CD14-positive monocyte (primary cell): ENCODE measurements at regions not wholly inside any gene's neighbourhood (a gene's known extent, or its start where the extent isn't known, plus 50 kb on each side); places are given as distances from the start of the nearest gene placed in this dataset.

Experiments used
- DNase-seq, 3 donors: peaks; one replicate each; pipeline ENCODE4 v3.0.0-alpha.2; 2011 to 2022
- H2AFZ ChIP-seq: 2 replicates; pipeline ENCODE4 v1.6.0; 2012; ENCODE audit warnings: mild to moderate bottlenecking, low read depth, low read length, inconsistent platforms; ENCODE audit not compliant: insufficient read depth, poor library complexity, severe bottlenecking
- H3K27ac ChIP-seq, 2 donors: 1 replicate in 1 of 2; 2 replicates in 1 of 2; pipeline ENCODE4 v1.5.1; 2012 to 2013; ENCODE audit warnings: low read length in 2 of 2, control low read depth in 1 of 2, inconsistent platforms in 1 of 2, low read depth in 1 of 2, mild to moderate bottlenecking in 1 of 2
- H3K27me3 ChIP-seq, 2 donors: one replicate each; pipeline versions ENCODE4 v1.6.0 to v1.6.1; 2011 to 2013; ENCODE audit warnings: low read length in 2 of 2; ENCODE audit not compliant: control insufficient read depth in 2 of 2, insufficient read depth in 2 of 2
- H3K36me3 ChIP-seq, 2 donors: replicated peaks in 1 of 2; 1 replicate in 1 of 2; 2 replicates in 1 of 2; pipeline versions ENCODE4 v1.5.1 to v1.6.1; 2012 to 2013; ENCODE audit warnings: low read length in 2 of 2, control low read depth in 1 of 2, inconsistent platforms in 1 of 2, mild to moderate bottlenecking in 1 of 2; ENCODE audit not compliant: insufficient read depth in 2 of 2, control insufficient read depth in 1 of 2
- H3K4me1 ChIP-seq, 2 donors: 1 replicate in 1 of 2; 2 replicates in 1 of 2; pipeline versions ENCODE4 v1.5.1 to v1.6.1; 2012 to 2013; ENCODE audit warnings: low read length in 2 of 2, control low read depth in 1 of 2, inconsistent platforms in 1 of 2, mild to moderate bottlenecking in 1 of 2, moderate library complexity in 1 of 2; ENCODE audit not compliant: insufficient read depth in 2 of 2, control insufficient read depth in 1 of 2
- H3K4me2 ChIP-seq: replicated peaks from 2 replicates; pipeline ENCODE3; 2012; ENCODE audit warnings: low read length, moderate library complexity, mild to moderate bottlenecking; ENCODE audit not compliant: poor library complexity, severe bottlenecking; ENCODE audit errors: extremely low read depth
- H3K4me3 ChIP-seq, 3 experiments: fragments of 200-600 bp in 1 of 3; sonication (generic) in 1 of 3; replicated peaks in 1 of 3; 1 replicate in 2 of 3; 2 replicates in 1 of 3; pipeline ENCODE4 v1.5.1; 2011 to 2013; ENCODE audit warnings: low read length in 3 of 3, mild to moderate bottlenecking in 3 of 3, control low read depth in 2 of 3, low read depth in 2 of 3, inconsistent platforms in 1 of 3, moderate library complexity in 1 of 3
- H3K79me2 ChIP-seq: 2 replicates; pipeline ENCODE4 v1.6.0; 2012; ENCODE audit warnings: mild to moderate bottlenecking, control low read depth, inconsistent platforms, low read length, moderate library complexity; ENCODE audit not compliant: insufficient read depth
- H3K9ac ChIP-seq: 2 replicates; pipeline ENCODE4 v1.6.0; 2017; ENCODE audit warnings: low read length, mild to moderate bottlenecking; ENCODE audit not compliant: insufficient read depth, poor library complexity, severe bottlenecking
- H3K9me3 ChIP-seq, 2 donors: replicated peaks in 1 of 2; 1 replicate in 1 of 2; 2 replicates in 1 of 2; pipeline versions ENCODE4 v1.5.1 to v1.6.1; 2012 to 2013; ENCODE audit warnings: low read length in 2 of 2, control low read depth in 1 of 2; ENCODE audit not compliant: control insufficient read depth in 1 of 2, insufficient read depth in 1 of 2
- H4K20me1 ChIP-seq: 2 replicates; pipeline ENCODE4 v1.6.0; 2012; ENCODE audit warnings: mild to moderate bottlenecking, low read length, control low read depth, moderate library complexity; ENCODE audit not compliant: insufficient read depth
- H3K27ac Mint-ChIP-seq, 7 donors: one replicate each; pipeline ENCODE4 v1.8.0; 2020; ENCODE audit warnings: mild to moderate bottlenecking in 7 of 7, mixed read lengths in 7 of 7, moderate library complexity in 6 of 7, inconsistent platforms in 2 of 7
- H3K27me3 Mint-ChIP-seq, 3 donors: one replicate each; pipeline ENCODE4 v1.8.0; 2021 to 2022; ENCODE audit warnings: low read depth in 3 of 3, mild to moderate bottlenecking in 3 of 3, mixed read lengths in 3 of 3, moderate library complexity in 3 of 3, inconsistent platforms in 1 of 3
- H3K36me3 Mint-ChIP-seq, 2 donors: one replicate each; pipeline ENCODE4 v1.8.0; 2020; ENCODE audit warnings: mixed read lengths in 2 of 2, inconsistent platforms in 1 of 2, mild to moderate bottlenecking in 1 of 2
- H3K4me1 Mint-ChIP-seq: one replicate; pipeline ENCODE4 v1.8.0; 2020; ENCODE audit warnings: mild to moderate bottlenecking, mixed read lengths
- H3K4me3 Mint-ChIP-seq, 2 donors: one replicate each; pipeline ENCODE4 v1.8.0; 2020; ENCODE audit warnings: mild to moderate bottlenecking in 2 of 2, mixed read lengths in 2 of 2, moderate library complexity in 1 of 2
- H3K9me3 Mint-ChIP-seq, 7 donors: one replicate each; pipeline ENCODE4 v1.8.0; 2020 to 2022; ENCODE audit warnings: mixed read lengths in 7 of 7, mild to moderate bottlenecking in 6 of 7, moderate library complexity in 6 of 7, inconsistent platforms in 2 of 7
- WGBS: methylation state at CpG from one replicate; pipeline ENCODE4 v1.1.5; 2013; ENCODE audit warnings: missing lambda C conversion rate; ENCODE audit not compliant: insufficient coverage; 5-methylcytosine and 5-hydroxymethylcytosine counted together
- intact Hi-C, 2 donors: fragments of 100-400 bp; cut with micrococcal nuclease; formaldehyde crosslinking; loops; one replicate each; pipeline versions ENCODE4 v1.15.0 to v1.15.1; 2023
- TF ChIP-seq, protein P1 (sequence below): fragments of 200-600 bp; IDR thresholded peaks from one replicate; pipeline ENCODE4 v1.8.0; 2022; ENCODE audit warnings: antibody characterized with exemption, mild to moderate bottlenecking

DNA sequence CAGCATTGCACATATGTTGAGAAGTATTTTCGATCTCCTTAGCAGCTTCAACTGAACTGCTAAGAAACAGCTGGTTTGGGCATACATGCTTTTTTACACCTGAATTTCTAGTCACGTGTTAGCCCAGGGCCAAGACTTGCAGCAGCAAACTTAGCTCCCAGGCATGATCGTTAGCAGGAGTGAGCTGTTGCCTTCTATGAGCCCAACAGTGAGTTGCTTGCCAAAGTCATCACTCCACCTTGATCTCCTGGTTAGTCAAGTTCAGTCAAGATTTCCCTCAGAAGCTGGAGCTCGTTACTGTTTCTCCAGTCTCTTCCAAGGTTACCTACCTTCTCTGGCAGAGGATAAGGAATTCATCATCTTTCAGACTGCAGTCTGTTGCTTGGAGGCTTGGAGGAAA lies 100.4 kb upstream of the SEMA6D start:
- Histone ChIP-seq H4K20me1 (no peaks in the 10 kb centered on the region), H3K4me1 (no peaks in the 10 kb centered on the region), H3K27me3 (no peaks in the 10 kb centered on the region), H3K4me2 (no peak overlapping the region), H2AFZ (no peak overlapping the region), H3K4me3 (no peak overlapping the region), H3K9ac (no peak overlapping the region), H3K9me3 (no peaks in the 10 kb centered on the region), H3K27ac (no peak overlapping the region), H3K36me3 (no peaks in the 10 kb centered on the region), H3K79me2 (no peaks in the 10 kb centered on the region)
- Mint-ChIP-seq H3K36me3 (no peaks in the 10 kb centered on the region), H3K27me3 (peaks cover 0 to 2% (median 1%) of the 10 kb centered on the region in 3 donors), H3K27ac (no peak overlapping the region), H3K9me3 (no peaks in the 10 kb centered on the region), H3K4me3 (no peak overlapping the region), H3K4me1 (no peaks in the 10 kb centered on the region)
- 89% methylated on average over 3 of the region's 4 CpGs for WGBS
- TF ChIP-seq, protein P1, sequence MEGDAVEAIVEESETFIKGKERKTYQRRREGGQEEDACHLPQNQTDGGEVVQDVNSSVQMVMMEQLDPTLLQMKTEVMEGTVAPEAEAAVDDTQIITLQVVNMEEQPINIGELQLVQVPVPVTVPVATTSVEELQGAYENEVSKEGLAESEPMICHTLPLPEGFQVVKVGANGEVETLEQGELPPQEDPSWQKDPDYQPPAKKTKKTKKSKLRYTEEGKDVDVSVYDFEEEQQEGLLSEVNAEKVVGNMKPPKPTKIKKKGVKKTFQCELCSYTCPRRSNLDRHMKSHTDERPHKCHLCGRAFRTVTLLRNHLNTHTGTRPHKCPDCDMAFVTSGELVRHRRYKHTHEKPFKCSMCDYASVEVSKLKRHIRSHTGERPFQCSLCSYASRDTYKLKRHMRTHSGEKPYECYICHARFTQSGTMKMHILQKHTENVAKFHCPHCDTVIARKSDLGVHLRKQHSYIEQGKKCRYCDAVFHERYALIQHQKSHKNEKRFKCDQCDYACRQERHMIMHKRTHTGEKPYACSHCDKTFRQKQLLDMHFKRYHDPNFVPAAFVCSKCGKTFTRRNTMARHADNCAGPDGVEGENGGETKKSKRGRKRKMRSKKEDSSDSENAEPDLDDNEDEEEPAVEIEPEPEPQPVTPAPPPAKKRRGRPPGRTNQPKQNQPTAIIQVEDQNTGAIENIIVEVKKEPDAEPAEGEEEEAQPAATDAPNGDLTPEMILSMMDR = no peak
- DNase-seq = no peak
- intact Hi-C loops = no loop called here

DNA sequence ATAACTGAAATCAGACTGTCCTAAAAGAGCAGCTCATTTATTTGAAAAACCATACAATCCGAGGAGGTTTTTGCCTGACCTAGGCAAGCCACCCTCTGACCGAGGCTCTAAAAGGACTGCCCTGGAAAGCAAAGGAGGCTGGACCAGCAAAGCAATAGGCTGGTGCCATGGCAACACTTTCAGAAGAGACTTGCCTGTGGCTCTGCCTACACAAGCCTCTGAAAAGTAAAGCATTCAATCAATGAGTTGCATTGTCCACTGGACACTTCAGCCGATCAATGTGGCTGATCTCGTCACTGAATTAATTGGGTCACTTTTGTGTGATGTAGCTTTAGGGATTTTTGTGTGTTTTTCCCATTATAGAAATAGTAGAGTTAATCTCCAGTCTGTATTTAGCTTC lies 99.1 kb upstream of the SEMA6D start:
- TF ChIP-seq, protein P1 = no peak
- Histone ChIP-seq H3K36me3 (no peaks in the 10 kb centered on the region), H2AFZ (no peak overlapping the region), H3K9ac (no peak overlapping the region), H3K27ac (no peak overlapping the region), H3K4me3 (no peak overlapping the region), H3K27me3 (no peaks in the 10 kb centered on the region), H3K4me1 (no peaks in the 10 kb centered on the region), H4K20me1 (no peaks in the 10 kb centered on the region), H3K4me2 (no peak overlapping the region), H3K79me2 (no peaks in the 10 kb centered on the region), H3K9me3 (no peaks in the 10 kb centered on the region)
- intact Hi-C loops = no loop called here
- Mint-ChIP-seq H3K4me3 (no peak overlapping the region), H3K36me3 (no peaks in the 10 kb centered on the region), H3K27me3 (peaks cover 0 to 3% (median 1%) of the 10 kb centered on the region in 3 donors), H3K4me1 (no peaks in the 10 kb centered on the region), H3K9me3 (no peaks in the 10 kb centered on the region), H3K27ac (no peak overlapping the region)
- WGBS = 96% methylated on average over 4 of the region's 4 CpGs
- no peak for DNase-seq
